Activated T-cell treated with anti-CD3 and anti-CD28 coated beads, Interleukin-2, amount 50 U/mL, for 24 hours (primary cell): ENCODE measurements at regions not wholly inside any gene's neighbourhood (a gene's known extent, or its start where the extent isn't known, plus 50 kb on each side); places are given as distances from the start of the nearest gene placed in this dataset.
"Not testable (repeated sequence)": the region's sequence is repeated elsewhere in the genome, so short reads cannot be mapped to it uniquely, and the experiment has no call there.

Experiments used
- DNase-seq: peaks from one replicate; pipeline ENCODE4 v3.0.0-alpha.2; 2020
- H3K27ac Mint-ChIP-seq: 2 replicates; pipeline ENCODE4 v1.8.0; 2020; ENCODE audit warnings: mild to moderate bottlenecking, mixed read lengths
- H3K27me3 Mint-ChIP-seq: 2 replicates; pipeline ENCODE4 v1.8.0; 2020; ENCODE audit warnings: mixed read lengths
- H3K36me3 Mint-ChIP-seq: 2 replicates; pipeline ENCODE4 v1.8.0; 2020; ENCODE audit warnings: low read depth, mixed read lengths
- H3K4me1 Mint-ChIP-seq: 2 replicates; pipeline ENCODE4 v1.8.0; 2020; ENCODE audit warnings: low read depth, mixed read lengths
- H3K4me3 Mint-ChIP-seq: 2 replicates; pipeline ENCODE4 v1.8.0; 2020; ENCODE audit warnings: mild to moderate bottlenecking, moderate library complexity, mixed read lengths
- H3K9me3 Mint-ChIP-seq: 2 replicates; pipeline ENCODE4 v1.8.0; 2020; ENCODE audit warnings: mixed read lengths

DNA sequence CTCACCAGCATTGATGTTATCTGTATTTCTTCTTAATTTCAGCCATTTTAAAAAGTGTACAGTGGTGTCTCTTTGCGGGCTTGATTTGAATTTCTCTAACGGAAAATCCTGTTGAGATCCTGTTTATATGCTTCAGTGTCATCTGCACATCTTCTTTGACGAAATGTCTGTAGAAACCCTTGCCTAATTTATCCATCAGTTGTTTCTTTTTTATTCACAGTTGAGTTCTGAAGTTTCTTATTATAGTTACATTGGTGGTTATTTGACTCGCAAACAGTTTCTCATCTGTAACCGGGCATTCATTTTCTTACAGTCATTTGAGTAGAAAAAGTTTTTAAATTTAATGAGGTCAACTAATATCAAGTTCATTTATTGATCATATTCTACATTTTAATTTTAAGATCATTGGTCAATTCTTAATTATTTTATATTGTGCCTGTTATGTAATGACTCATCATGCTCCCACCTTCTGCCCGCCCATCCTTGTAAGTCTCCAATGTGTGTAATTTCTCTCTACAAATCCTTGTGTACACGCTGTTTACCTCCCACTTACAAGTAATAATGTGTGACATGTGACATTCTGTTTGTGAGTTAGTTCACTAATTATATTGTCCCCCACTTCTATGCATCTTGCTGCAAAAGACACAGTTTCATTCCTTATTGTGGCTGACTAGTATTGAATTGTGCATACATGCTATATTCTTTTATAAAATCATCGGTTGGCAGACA lies 1242.8 kb downstream of the TMEM121 start:
- H3K36me3 Mint-ChIP-seq, H3K9me3 Mint-ChIP-seq, DNase-seq, H3K4me3 Mint-ChIP-seq, H3K27me3 Mint-ChIP-seq: not testable (repeated sequence)
- peak overlapping the region; percentile 48 for H3K27ac Mint-ChIP-seq
- H3K4me1 Mint-ChIP-seq: peaks cover 46% of the 10 kb centered on the region

DNA sequence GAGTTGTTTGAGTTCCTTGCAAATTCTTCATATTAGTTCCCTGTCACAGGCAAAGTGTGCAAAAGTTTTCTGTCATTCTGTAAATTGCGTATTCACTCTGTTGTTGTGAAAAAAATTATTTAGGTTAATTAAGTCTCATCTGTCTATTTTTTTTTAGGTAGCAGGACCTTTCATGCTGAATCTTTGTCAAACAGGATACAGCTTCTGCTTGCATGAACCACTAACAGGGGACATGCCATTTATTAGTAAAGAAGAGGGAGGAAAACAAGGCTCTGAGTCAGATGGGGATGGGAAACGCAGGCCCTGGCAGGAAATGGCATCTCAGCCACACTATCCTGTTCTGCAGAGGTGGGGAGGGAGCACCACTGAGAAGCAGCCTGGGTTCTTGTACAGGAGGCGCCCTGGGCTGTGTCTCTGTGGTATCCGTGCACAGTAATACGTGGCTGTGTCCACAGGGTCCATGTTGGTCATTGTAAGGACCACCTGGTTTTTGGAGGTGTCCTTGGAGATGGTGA lies 1243.8 kb downstream of the TMEM121 start:
- not testable (repeated sequence) for DNase-seq, H3K9me3 Mint-ChIP-seq, H3K36me3 Mint-ChIP-seq, H3K4me3 Mint-ChIP-seq, H3K27me3 Mint-ChIP-seq
- Mint-ChIP-seq H3K4me1 (peaks cover 48% of the 10 kb centered on the region), H3K27ac (peak overlapping the region; percentile 56)

DNA sequence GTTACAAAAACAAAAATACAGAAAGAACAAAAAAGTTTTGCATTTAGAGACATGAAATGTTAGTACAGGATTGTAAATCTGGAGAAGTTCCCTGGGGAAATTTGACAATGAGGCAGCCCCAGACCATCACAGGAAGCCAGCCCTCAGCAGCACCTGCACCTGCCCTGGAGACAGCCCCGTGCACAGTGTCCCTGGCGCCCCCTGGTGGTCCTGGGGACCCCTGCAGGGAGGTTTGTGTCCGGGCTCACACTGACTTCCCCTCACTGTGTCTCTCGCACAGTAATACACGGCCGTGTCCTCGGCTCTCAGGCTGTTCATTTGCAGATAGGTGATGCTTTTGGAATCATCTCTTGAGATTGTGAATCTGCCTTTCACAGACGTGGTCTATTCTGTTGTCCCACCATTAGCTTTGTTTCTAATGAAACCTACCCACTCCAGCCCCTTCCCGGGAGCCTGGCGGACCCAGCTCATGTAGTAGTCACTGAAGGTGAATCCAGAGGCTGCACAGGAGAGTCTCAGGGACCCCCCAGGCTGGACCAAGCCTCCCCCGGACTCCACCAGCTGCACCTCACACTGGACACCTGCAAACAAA lies 1248.6 kb downstream of the TMEM121 start:
- H3K4me3 Mint-ChIP-seq, H3K36me3 Mint-ChIP-seq, H3K27me3 Mint-ChIP-seq, H3K9me3 Mint-ChIP-seq, H3K27ac Mint-ChIP-seq: not testable (repeated sequence)
- DNase-seq: peak; percentile 85
- H3K4me1 Mint-ChIP-seq: peaks cover 27% of the 10 kb centered on the region

DNA sequence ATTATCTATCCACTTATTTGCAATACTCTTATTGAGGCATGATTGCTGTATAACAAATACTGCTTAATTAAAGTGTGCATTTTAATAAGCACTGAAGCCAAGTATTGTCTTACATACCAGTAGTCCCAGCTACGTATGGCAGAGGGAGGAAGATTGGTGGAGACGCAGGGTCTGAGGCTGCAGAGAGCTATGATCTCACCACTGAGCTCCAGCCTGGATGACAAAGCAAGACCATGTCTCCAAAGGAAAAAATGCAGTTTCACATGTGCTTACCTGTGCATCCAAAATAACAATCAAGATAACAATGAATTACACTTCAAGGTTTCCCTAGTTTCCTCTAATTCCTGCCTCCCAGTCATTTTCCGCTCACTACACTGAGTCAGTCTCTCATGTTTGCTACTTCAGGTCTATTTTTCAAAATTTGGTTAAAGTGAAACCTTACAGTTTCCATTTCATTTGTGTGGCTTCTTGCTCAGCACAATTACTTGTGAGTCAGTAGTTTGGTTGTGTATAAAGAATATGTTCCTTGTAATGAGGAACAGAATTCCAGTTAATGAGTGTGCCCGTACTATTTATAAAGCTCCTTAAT lies 1250.1 kb downstream of the TMEM121 start:
- peaks cover 5% of the 10 kb centered on the region for H3K9me3 Mint-ChIP-seq
- H3K36me3 Mint-ChIP-seq: no peaks in the 10 kb centered on the region
- no peak overlapping the region for H3K4me3 Mint-ChIP-seq
- peak overlapping the region; percentile 34 for H3K27ac Mint-ChIP-seq
- no peaks in the 10 kb centered on the region for H3K27me3 Mint-ChIP-seq
- H3K4me1 Mint-ChIP-seq: peaks cover 22% of the 10 kb centered on the region
- DNase-seq: no peak

DNA sequence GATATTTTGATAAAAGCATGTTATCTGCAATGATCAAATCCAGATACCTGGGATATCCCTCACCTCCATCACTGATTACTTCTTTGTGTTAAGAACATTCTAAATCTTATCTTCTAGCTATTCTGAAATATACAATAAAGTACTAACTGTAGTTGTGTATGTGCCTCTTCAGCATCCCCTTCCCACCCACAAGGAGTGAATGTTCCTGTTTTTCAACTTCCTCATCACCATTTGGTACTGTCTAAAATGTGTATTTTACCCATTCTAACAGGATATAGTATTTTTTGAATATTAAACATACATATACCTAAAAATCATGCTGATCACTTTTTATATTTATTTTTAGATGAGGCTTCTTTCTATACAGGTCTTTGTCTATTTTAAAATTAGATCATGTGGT lies 1252.6 kb downstream of the TMEM121 start:
- Mint-ChIP-seq H3K36me3 (no peaks in the 10 kb centered on the region), H3K4me1 (peaks cover 22% of the 10 kb centered on the region), H3K27me3 (no peaks in the 10 kb centered on the region), H3K27ac (no peak overlapping the region), H3K4me3 (no peak overlapping the region), H3K9me3 (peaks cover 5% of the 10 kb centered on the region)
- DNase-seq: no peak

DNA sequence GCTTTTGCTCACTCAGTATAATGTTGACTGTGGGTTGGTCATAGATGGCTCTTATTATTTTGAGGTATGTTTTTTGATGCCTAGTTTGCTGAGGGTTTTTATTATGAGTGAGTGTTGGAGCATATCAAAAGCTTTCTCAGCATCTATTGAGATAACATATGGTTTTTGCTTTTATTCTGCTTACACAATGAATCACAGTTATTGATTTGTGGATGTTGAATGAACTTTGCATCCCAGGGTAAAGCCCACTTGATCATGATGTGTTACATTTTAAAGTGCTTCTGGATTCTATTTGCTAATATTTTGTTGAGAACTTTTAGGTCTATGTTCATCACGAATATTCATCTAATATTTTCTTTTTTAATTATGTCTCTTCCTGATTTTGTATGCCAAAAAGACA lies 1260.3 kb downstream of the TMEM121 start:
- DNase-seq: no peak
- peaks cover 12% of the 10 kb centered on the region for H3K4me1 Mint-ChIP-seq

DNA sequence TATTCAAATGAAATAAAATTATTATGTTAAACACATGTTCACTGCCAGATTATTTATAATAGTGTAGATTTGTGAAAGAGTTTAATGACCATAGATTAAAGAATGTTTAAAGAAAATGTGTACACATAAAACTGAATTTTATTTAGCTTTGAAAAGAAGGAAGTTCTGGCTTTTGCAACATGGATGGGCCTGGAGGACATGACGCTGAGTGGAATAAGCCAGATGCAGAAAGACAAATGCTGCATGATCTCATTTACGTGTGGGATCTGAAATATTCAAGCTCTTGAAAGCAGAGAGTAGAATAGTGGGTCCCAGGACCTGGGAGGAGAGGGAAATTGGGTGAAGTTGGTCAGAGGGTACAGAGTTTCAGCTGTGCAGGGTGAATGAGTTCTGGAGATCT lies 1261.2 kb downstream of the TMEM121 start:
- Mint-ChIP-seq H3K36me3 (no peaks in the 10 kb centered on the region), H3K27ac (no peak overlapping the region), H3K27me3 (peaks cover 12% of the 10 kb centered on the region), H3K9me3 (no peaks in the 10 kb centered on the region), H3K4me3 (no peak overlapping the region), H3K4me1 (peaks cover 12% of the 10 kb centered on the region)
- DNase-seq: no peak

More for the DNA sequence above, 1260.3 kb downstream of the TMEM121 start:
- Mint-ChIP-seq H3K4me3 (no peak overlapping the region), H3K9me3 (no peaks in the 10 kb centered on the region), H3K27me3 (peaks cover 12% of the 10 kb centered on the region), H3K27ac (no peak overlapping the region), H3K36me3 (no peaks in the 10 kb centered on the region)

DNA sequence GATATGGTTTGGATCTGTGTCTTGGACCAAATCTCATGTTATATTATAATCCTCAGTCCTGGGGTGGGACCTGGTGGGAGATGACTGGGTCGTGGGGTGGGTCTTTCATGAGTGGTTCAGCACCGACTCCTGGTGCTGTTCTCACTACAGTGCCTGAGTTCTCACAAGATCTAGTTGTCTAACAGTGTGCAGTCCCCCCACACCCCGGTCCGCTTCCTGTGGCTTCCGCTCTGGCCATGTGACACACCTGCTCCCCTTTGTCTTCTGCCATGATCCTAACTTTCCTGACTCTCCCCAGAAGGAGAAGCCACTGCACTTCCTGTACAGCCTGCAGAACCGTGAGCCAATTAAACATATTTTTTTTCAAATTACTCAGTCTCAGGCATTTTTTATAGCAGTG lies 1262.2 kb downstream of the TMEM121 start:
- Mint-ChIP-seq H3K4me1 (peaks cover 12% of the 10 kb centered on the region), H3K27me3 (peaks cover 12% of the 10 kb centered on the region), H3K27ac (no peak overlapping the region), H3K4me3 (no peak overlapping the region), H3K36me3 (no peaks in the 10 kb centered on the region), H3K9me3 (no peaks in the 10 kb centered on the region)
- DNase-seq: no peak

DNA sequence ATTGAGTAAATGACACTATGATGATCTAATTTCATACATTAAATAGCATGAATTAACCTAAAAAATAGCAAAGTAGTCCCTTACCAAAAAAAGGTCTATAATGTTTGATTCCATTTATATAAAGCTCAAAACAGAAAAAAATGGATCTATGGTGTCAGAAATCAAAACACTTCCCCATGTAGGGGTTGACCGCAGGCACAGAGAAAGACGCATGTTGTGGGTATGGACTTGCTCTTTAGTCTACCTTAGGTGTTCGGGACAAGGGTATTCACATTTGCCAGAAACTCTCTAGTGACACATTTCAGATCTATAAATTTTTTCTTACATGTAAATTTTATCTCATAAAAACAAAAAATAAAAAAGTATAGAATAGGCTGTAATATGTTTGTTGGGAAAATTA lies 1262.9 kb downstream of the TMEM121 start:
- no peak for DNase-seq
- peaks cover 12% of the 10 kb centered on the region for H3K27me3 Mint-ChIP-seq
- no peaks in the 10 kb centered on the region for H3K36me3 Mint-ChIP-seq
- no peaks in the 10 kb centered on the region for H3K9me3 Mint-ChIP-seq
- no peak overlapping the region for H3K27ac Mint-ChIP-seq
- peaks cover 12% of the 10 kb centered on the region for H3K4me1 Mint-ChIP-seq
- no peak overlapping the region for H3K4me3 Mint-ChIP-seq

DNA sequence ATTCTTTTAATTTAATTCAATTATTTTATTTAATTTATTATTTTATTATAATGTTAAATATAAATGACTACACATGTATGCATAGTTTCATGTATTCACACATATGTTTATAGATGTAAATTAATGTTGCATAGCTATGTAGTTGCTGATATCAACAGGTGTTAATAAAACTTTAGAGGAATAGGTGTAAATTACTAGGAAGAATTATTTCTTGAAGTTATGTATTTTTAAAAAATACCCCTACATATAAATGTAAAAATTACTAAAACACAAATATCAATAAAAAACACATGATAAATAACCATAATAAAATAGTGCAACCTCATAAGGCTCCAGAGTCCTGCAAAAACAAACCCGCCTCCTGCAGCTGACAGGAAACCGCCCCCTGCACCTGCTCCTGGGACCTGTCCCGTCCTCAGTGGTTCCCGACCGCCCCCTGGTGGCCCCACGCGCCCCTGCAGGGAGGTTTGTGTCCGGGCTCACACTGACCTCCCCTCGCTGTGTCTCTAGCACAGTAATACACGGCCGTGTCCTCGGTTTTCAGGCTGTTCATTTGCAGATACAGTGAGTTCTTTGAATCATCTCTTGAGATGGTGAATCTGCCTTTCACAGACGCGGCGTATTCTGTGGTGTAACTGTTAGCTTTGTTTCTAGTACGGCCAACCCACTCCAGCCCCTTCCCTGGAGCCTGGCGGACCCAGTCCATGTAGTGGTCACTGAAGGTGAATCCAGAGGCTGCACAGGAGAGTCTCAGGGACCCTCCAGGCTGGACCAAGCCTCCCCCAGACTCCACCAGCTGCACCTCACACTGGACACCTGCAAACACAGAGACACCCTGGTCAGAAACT lies 1264.0 kb downstream of the TMEM121 start:
- H3K4me3 Mint-ChIP-seq: no peak overlapping the region
- H3K36me3 Mint-ChIP-seq: no peaks in the 10 kb centered on the region
- peak; percentile 86 for DNase-seq
- no peaks in the 10 kb centered on the region for H3K9me3 Mint-ChIP-seq
- peaks cover 12% of the 10 kb centered on the region for H3K4me1 Mint-ChIP-seq
- peaks cover 10% of the 10 kb centered on the region for H3K27me3 Mint-ChIP-seq
- no peak overlapping the region for H3K27ac Mint-ChIP-seq

DNA sequence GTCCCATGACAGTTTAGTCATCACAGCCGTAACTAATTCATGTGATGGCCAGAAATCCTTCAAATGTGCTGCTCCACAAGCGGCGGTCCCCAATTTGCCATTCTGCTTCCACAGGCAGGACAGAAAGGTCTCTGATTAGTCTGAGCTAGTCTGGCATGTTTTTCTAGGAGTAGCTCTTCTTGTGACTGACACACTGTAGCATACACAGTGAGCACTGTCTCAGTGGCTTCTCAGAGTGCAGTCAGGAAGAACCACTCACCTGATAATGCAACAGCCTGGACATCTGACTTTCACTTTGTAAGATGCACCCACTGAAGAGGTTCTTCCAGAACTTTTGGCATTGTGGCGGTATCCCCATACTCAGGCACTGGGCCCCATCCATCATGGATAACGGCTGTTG lies 1266.2 kb downstream of the TMEM121 start:
- Mint-ChIP-seq H3K36me3 (no peaks in the 10 kb centered on the region), H3K27me3 (peaks cover 13% of the 10 kb centered on the region), H3K4me1 (peaks cover 12% of the 10 kb centered on the region), H3K9me3 (no peaks in the 10 kb centered on the region), H3K4me3 (no peak overlapping the region), H3K27ac (no peak overlapping the region)
- DNase-seq: no peak

DNA sequence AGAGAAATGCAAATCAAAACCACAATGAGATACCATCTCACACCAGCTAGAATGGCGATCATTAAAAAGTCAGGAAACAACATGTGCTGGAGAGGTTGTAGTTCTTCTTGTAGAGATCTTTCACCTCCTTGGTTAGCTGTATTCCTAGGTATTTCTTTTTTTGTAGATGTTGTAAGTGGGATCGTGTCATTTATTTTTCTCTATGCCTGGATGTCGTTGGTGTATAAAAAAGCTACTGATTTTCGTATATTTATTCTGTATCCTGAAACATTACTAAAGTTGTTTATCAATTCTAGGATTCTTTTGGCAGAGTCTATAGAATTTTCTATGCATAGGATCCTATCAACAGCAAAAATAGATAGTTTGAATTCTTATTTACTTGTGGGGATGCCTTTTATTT lies 1271.8 kb downstream of the TMEM121 start:
- DNase-seq, H3K4me3 Mint-ChIP-seq, H3K27ac Mint-ChIP-seq, H3K9me3 Mint-ChIP-seq, H3K36me3 Mint-ChIP-seq, H3K4me1 Mint-ChIP-seq: not testable (repeated sequence)
- peaks cover 43% of the 10 kb centered on the region for H3K27me3 Mint-ChIP-seq

DNA sequence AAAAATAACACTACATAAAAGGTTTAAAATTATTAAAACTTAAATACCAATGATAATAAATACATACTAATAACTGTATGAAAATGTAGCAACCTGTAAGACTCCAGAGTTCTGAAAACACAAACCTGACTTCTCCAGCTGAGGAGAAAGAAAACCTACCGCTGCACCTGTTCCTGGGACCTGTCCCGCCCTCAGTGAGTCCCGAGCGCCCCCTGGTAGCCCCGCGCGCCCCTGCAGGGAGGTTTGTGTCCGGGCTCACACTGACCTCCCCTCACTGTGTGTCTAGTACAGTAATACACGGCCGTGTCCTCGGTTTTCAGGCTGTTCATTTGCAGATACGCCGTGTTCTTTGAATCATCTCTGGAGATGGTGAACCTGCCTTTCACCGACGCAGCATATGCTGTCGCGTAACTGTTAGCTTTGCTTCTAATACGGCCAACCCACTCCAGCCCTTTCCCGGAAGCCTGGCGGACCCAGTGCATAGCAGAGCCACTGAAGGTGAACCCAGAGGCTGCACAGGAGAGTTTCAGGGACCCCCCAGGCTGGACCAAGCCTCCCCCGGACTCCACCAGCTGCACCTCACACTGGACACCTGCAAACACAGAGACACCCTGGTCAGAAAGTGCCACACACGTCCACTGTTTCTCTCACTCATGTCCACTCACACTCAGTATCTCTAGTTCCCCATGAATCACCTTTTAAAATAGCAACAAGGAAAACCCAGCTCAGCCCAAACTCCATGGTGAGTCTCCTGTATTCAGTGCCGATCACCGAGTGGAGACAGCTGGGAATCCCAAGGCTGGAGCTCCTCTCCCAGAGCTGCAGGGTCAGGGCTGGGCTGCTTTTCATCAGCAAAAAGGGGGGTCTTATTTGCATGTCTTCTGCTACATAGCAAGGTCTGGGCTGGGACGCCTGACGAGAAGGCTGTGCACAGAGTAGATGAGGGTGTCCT lies 1276.3 kb downstream of the TMEM121 start:
- no peaks in the 10 kb centered on the region for H3K36me3 Mint-ChIP-seq

DNA sequence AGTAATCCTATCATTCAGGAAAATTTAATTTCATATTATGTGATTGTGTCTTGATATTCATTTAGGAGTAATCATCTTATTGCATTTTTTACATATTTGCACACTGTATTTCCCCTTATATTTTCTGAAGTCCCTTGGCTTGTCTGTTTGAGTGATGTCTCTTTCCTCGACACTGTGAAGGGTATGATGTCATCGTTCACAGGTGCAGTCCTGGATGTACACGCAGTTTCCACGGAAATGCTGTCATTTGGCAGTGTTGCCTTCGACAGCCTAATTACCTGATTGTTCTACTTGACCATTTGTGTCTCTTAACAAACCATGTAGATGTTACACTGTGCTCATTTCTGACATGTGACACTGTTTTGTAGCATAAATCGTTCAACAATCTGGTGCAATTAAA lies 1277.0 kb downstream of the TMEM121 start:
- Mint-ChIP-seq H3K4me1 (no peaks in the 10 kb centered on the region), H3K4me3 (no peak overlapping the region), H3K27me3 (peaks cover 61% of the 10 kb centered on the region), H3K36me3 (no peaks in the 10 kb centered on the region), H3K9me3 (no peaks in the 10 kb centered on the region), H3K27ac (no peak overlapping the region)
- no peak for DNase-seq

More for the DNA sequence above, 1276.3 kb downstream of the TMEM121 start:
- Mint-ChIP-seq H3K27me3 (peaks cover 68% of the 10 kb centered on the region), H3K4me1 (no peaks in the 10 kb centered on the region), H3K9me3 (no peaks in the 10 kb centered on the region), H3K4me3 (no peak overlapping the region), H3K27ac (no peak overlapping the region)
- DNase-seq: no peak
